Activated CD8-positive, alpha-beta memory T cell treated with anti-CD3 and anti-CD28 coated beads, Interleukin-2, amount 50 U/mL, for 1 hour (primary cell): ENCODE measurements at regions not wholly inside any gene's neighbourhood (a gene's known extent, or its start where the extent isn't known, plus 50 kb on each side); places are given as distances from the start of the nearest gene placed in this dataset.
"Not testable (repeated sequence)": the region's sequence is repeated elsewhere in the genome, so short reads cannot be mapped to it uniquely, and the experiment has no call there.

Experiments
- DNase-seq: peaks from one replicate; pipeline ENCODE4 v3.0.0-alpha.2; 2020; ENCODE audit errors: extremely low read depth

- DNase-seq = no peak
These were observed 1577.2 kb upstream of the LRRTM3 start for GRCh38 chr10:65348637-65349036.

GRCh38 chr10:65350611-65351010 is 1575.2 kb upstream of the LRRTM3 start:
- no peak for DNase-seq

DNA sequence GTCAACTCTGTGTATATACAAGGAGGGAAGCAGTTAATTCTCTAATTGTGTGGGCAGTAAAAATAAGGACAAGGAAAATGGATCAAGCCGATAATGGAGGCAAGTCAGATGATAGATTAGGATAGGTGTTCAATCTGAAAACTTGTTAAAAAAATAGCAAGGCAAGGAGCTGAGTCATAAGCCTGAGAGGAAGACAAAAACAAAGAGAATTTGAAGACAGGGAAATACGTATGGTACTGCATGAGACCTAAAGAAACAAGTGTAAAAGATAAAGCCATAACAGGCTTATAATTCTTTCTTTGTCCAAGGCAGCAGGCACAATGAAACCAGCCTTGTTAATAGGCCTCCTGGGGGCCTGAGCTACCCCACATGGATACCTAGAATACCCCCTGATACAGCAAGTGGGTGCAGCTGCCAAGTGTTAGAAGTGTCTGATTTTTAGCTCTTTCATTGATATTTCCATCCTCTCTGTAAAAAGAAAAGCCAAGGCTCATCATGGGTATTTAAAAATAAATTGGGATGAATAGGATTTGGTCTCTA is 1570.6 kb upstream of the LRRTM3 start:
- no peak for DNase-seq

DNA sequence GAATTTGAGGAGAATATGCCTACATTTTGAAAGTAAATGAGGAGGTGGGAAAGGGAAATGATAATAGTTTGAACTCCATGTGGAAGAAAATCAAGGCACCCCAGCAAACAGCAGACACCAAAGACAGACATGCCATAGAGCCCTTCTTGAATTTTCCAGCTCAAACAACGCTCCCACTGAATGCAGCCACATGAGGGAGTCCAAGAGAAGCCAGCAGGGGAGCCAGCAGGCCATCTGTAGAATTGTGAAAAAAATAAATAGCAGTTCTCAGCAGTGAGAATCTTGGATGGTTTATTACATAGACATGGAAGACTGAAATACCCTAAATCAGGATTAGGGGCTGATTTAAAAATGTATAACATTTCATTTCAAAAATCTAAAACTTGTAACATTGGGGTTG is 1567.3 kb upstream of the LRRTM3 start:
- no peak for DNase-seq

- no peak for DNase-seq
These were observed 1565.3 kb upstream of the LRRTM3 start for GRCh38 chr10:65360497-65360896.

GRCh38 chr10:65365878-65366277 is 1560.0 kb upstream of the LRRTM3 start:
- no peak for DNase-seq

- DNase-seq = no peak
These were observed 1558.1 kb upstream of the LRRTM3 start for GRCh38 chr10:65367706-65368105.

- DNase-seq = no peak
These were observed 1550.3 kb upstream of the LRRTM3 start for GRCh38 chr10:65375528-65375927.

- no peak for DNase-seq
These were observed 1548.1 kb upstream of the LRRTM3 start for GRCh38 chr10:65377687-65378086.

DNA sequence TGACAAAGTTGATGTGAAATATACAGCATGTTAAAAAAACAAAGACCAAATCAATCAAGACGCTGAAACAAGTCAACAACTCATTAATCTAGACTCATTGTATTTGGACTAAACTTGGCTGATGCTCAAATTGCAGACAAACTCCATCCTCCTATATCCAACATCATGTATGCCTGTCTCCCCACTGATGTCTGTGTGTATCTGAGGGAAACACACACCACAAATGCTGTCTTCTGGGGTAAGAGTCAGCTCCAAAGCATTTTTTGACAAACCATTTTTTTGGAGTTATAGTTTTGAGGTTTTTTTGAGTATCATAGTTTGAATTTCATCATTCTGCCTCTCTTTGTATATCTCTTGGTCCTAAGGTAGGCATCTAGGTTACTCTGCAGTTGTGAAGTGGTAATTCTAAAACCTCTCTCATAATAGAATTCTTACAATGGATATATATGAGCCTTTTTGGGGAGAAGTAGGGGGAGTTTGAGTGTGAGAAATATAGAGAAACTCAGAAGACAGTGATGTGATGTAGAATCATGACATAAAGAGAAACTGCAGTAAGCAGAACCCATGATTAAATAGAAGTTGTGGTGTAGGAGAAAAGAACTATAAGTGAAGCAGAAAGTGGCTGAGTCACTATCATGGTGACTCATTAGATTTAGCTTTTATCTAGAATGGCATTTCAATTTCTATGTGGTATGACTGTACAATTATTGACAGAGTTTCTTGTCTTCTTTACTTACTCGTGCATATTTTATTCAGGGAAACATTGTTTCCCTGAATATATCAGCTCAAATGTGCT is 1531.1 kb upstream of the LRRTM3 start:
- DNase-seq = no peak

- no peak for DNase-seq
These were observed 1530.2 kb upstream of the LRRTM3 start for GRCh38 chr10:65395631-65396030.

GRCh38 chr10:65396997-65397396 is 1528.8 kb upstream of the LRRTM3 start:
- no peak for DNase-seq

- DNase-seq = no peak
These were observed 1517.4 kb upstream of the LRRTM3 start for GRCh38 chr10:65408401-65408800.

- no peak for DNase-seq
These were observed 1512.8 kb upstream of the LRRTM3 start for GRCh38 chr10:65413001-65413400.

GRCh38 chr10:65415318-65415717 is 1510.5 kb upstream of the LRRTM3 start:
- DNase-seq = no peak

- DNase-seq = no peak
These were observed 1509.7 kb upstream of the LRRTM3 start for GRCh38 chr10:65416094-65416493.

DNA sequence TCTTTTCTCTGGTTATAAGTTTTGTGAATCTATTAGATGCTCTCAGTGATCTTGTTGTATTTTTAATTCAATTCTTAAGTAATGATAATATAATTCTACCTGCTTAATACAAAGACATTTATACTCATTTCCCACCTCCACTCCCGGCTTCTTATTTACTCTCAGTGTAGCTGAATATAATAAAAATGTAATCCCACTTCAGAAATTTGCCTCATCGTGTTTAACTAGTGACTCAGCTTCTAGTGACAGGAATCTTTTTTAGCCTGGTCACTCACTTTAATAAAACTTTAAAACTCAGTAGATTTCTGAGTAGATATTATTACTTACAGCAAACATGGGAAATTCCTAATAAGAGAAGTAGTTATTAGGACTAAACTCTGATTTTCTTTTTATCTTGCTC is 1506.2 kb upstream of the LRRTM3 start:
- DNase-seq = no peak

DNA sequence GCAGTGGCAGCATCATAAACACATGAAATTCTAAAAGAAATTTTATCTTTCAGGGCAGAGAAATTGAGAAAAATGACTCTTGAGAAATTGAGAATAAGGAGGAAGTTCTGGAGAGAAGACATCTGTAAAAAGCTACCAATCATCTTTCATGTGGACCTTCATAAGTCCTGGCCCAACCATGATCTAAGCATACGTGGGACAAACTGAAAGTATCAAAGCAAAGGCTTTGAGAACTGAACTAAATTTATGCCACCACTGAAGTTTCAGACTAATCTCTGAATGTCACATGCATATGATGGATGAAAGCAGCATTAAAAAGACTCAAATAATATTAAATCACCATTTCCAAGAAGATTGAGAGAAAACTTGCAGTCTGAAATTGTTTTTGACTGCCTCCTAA is 1502.8 kb upstream of the LRRTM3 start:
- no peak for DNase-seq

GRCh38 chr10:65429381-65429780 is 1496.5 kb upstream of the LRRTM3 start:
- DNase-seq = not testable (repeated sequence)

DNA sequence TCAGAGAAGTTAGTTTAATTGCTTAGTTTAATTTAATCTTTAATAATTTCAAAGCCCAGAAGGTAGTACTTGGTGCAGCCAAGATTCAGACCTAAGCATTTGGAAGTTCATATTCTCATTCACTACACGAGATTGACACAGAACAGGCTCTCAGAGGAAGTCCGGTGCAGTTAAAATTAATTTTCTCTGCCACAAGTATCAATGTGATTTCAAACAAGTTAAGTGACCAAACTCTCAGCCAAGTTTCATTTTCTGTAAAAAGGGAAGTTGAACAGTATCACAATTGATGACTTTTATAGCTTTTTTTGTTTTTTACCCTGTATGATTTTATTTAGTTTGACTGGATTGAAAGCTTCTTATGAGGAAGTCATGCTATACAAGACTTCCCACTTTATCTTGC is 1494.9 kb upstream of the LRRTM3 start:
- DNase-seq = no peak

GRCh38 chr10:65470986-65471385 is 1454.8 kb upstream of the LRRTM3 start:
- DNase-seq = no peak

DNA sequence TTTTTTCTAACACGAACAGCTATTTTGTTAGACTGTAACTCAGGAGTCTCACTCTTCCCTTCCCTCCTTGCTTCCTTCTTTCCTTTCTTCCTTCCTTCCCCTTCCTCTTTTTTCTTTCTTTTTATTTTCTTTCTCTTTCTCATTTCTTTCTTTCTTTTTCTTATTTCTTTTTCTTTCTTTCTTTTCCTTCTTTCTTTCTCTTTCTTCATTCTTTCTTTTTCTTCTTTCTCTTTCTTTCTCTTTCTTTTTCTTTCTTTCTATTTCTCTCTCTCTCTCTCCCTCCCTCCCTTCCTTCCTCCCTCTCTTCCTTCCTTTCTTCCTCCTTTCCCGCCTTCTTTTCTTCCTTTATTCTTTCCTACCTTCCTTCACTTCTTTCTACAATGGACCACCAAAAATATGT is 1443.0 kb upstream of the LRRTM3 start:
- no peak for DNase-seq

- DNase-seq = no peak
These were observed 1434.0 kb upstream of the LRRTM3 start for GRCh38 chr10:65491799-65492198.

DNA sequence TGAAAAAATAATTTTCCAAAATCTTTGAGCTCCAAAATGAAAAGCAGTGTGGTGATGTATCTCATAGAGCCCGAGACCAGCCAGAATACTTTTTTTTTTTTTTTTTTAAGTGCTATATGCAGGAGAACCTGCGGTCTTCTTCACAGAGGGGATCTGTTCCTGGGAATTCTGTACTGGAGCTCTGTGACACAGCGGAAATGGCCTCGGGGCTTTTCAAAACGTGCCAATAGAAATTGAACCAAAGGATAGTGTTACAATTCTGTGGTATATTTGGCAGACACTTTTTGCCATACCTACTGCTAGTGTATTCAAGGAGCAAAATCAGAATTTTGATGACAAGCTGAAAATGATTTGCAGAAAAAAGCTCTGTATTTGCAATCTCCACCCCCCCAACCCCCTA is 1429.3 kb upstream of the LRRTM3 start:
- DNase-seq = no peak
